ENCODE measurements at regions not wholly inside any gene's neighbourhood (a gene's known extent, or its start where the extent isn't known, plus 50 kb on each side); places are given as distances from the start of the nearest gene placed in this dataset.

GRCh38 chr1:30229557-30229956 lies 493.8 kb downstream of the MATN1 start:
- TF ChIP-seq, protein P1, sequence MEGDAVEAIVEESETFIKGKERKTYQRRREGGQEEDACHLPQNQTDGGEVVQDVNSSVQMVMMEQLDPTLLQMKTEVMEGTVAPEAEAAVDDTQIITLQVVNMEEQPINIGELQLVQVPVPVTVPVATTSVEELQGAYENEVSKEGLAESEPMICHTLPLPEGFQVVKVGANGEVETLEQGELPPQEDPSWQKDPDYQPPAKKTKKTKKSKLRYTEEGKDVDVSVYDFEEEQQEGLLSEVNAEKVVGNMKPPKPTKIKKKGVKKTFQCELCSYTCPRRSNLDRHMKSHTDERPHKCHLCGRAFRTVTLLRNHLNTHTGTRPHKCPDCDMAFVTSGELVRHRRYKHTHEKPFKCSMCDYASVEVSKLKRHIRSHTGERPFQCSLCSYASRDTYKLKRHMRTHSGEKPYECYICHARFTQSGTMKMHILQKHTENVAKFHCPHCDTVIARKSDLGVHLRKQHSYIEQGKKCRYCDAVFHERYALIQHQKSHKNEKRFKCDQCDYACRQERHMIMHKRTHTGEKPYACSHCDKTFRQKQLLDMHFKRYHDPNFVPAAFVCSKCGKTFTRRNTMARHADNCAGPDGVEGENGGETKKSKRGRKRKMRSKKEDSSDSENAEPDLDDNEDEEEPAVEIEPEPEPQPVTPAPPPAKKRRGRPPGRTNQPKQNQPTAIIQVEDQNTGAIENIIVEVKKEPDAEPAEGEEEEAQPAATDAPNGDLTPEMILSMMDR (IDR thresholded peaks at IDR 0.05): no peak
- no peak for TF ChIP-seq EZH2 (IDR thresholded peaks at IDR 0.05)

Data from neural progenitor cell (in vitro differentiated cells).